Panc1 (cell line): ENCODE measurements at regions not wholly inside any gene's neighbourhood (a gene's known extent, or its start where the extent isn't known, plus 50 kb on each side); places are given as distances from the start of the nearest gene placed in this dataset.

Experiments used
- ATAC-seq: fragments of 200-7000 bp; cut with Tn5 transposase; 2 replicates; pipeline ENCODE4 v1.9.1; 2020; ENCODE audit warnings: mild to moderate bottlenecking, moderate library complexity
- BruUV-seq: library from RNA; stranded (reverse); fragments of 400-500 nt; replicated peaks from 2 replicates; lab custom pipeline; 2021; lab: Mats Ljungman, UMichigan
- CTCF ChIA-PET: fragments of 300-600 bp; sonication (Branson Sonifier 250); formaldehyde crosslinking; loops from one replicate; lab custom pipeline; 2022; ENCODE audit warnings: antibody characterized with exemption; lab: Charles Lee
- POLR2A ChIA-PET: fragments of 300-600 bp; sonication (Branson Sonifier 250); formaldehyde crosslinking; loops from one replicate; lab custom pipeline; 2022; ENCODE audit warnings: antibody characterized with exemption; lab: Charles Lee
- DNase-seq: peaks from one replicate; pipeline ENCODE4 v3.0.0-alpha.2; 2010; ENCODE audit warnings: low read depth, low spot score
- H3K27ac ChIP-seq: 2 replicates; pipeline ENCODE4 v1.5.1; 2011; ENCODE audit warnings: mild to moderate bottlenecking, low read length, inconsistent platforms
- H3K27me3 ChIP-seq: fragments of 200-500 bp; sonication (Bioruptor generic); 2 replicates; pipeline ENCODE4 v1.6.0; 2014; ENCODE audit warnings: low read length, inconsistent platforms; ENCODE audit not compliant: control insufficient read depth, insufficient read depth
- H3K36me3 ChIP-seq: fragments of 200-500 bp; sonication (Bioruptor generic); 2 replicates; pipeline ENCODE4 v1.5.1; 2014; ENCODE audit warnings: inconsistent platforms, mild to moderate bottlenecking, low read length, moderate library complexity; ENCODE audit not compliant: control insufficient read depth, insufficient read depth
- H3K4me1 ChIP-seq: 2 replicates; pipeline ENCODE4 v1.5.1; 2011; ENCODE audit warnings: inconsistent platforms, mild to moderate bottlenecking, low read length, moderate library complexity; ENCODE audit not compliant: control insufficient read depth, insufficient read depth
- H3K4me3 ChIP-seq, 2 experiments: 2 replicates each; pipeline ENCODE4 v1.5.1; 2011 to 2012; ENCODE audit warnings: low read depth in 2 of 2, low read length in 2 of 2, mild to moderate bottlenecking in 2 of 2, inconsistent platforms in 1 of 2, moderate library complexity in 1 of 2
- H3K9me3 ChIP-seq: fragments of 200-500 bp; sonication (Bioruptor generic); 2 replicates; pipeline ENCODE4 v1.5.1; 2014; ENCODE audit warnings: low read depth, mild to moderate bottlenecking, inconsistent platforms, low read length, moderate library complexity; ENCODE audit not compliant: control insufficient read depth, insufficient read depth
- POLR2AphosphoS5 ChIP-seq: IDR thresholded peaks from 2 replicates; pipeline ENCODE4 v1.6.1; 2012; ENCODE audit warnings: mild to moderate bottlenecking, low read depth, low read length, moderate library complexity
- REST ChIP-seq, 2 experiments: IDR thresholded peaks; 2 replicates each; pipeline ENCODE4 v1.6.1; 2011 to 2012; ENCODE audit warnings: low read depth in 2 of 2, control low read depth in 1 of 2, low read length in 1 of 2, mild to moderate bottlenecking in 1 of 2, moderate library complexity in 1 of 2; ENCODE audit not compliant: insufficient read depth in 1 of 2
- SIN3A ChIP-seq: IDR thresholded peaks from 2 replicates; pipeline ENCODE4 v1.6.1; 2012; ENCODE audit warnings: low read depth, mild to moderate bottlenecking, low read length, moderate library complexity, borderline replicate concordance; ENCODE audit not compliant: insufficient read depth
- TCF7L2 ChIP-seq: IDR thresholded peaks from 2 replicates; pipeline ENCODE4 v1.6.1; 2011; ENCODE audit warnings: mild to moderate bottlenecking, low read depth, low read length, inconsistent platforms
- in situ Hi-C: cut with HindIII; loops from 2 replicates; pipeline ENCODE4 v1.10.0; 2016; ENCODE audit warnings: low sequenced_read_pairs, low pct_unique_long_range_greater_than_20kb
- intact Hi-C: fragments of 100-400 bp; cut with micrococcal nuclease; formaldehyde crosslinking; loops from one replicate; pipeline ENCODE4 v1.10.0; 2022; ENCODE audit not compliant: unreplicated experiment
- TF ChIP-seq, protein P1 (sequence below): fragments of 450-650 bp; IDR thresholded peaks from 2 replicates; pipeline ENCODE4 v1.5.1; 2017; ENCODE audit warnings: mild to moderate bottlenecking

GRCh38 chr9:6086006-6086655 is 70.7 kb upstream of the RANBP6 start:
- Histone ChIP-seq H3K27me3 (no peaks in the 10 kb centered on the region), H3K27ac (no peak overlapping the region), H3K4me1 (no peaks in the 10 kb centered on the region), H3K9me3 (no peaks in the 10 kb centered on the region), H3K36me3 (no peaks in the 10 kb centered on the region), H3K4me3 (no peak overlapping the region)
- in situ Hi-C loops: no loop called here
- DNase-seq: no peak
- ChIA-PET CTCF (no interaction called here), POLR2A (no interaction called here)
- BruUV-seq: no TSS peak
- intact Hi-C loops: no loop called here
- ATAC-seq: no peak
- TF ChIP-seq TCF7L2 (no peak), POLR2AphosphoS5 (no peak), REST (IDR thresholded peaks at IDR 0.05; ENCODE audit: insufficient read depth in 1 of 2, low read depth in 2 of 2, low read length in 1 of 2) (no peak), SIN3A (no peak)
- TF ChIP-seq, protein P1, sequence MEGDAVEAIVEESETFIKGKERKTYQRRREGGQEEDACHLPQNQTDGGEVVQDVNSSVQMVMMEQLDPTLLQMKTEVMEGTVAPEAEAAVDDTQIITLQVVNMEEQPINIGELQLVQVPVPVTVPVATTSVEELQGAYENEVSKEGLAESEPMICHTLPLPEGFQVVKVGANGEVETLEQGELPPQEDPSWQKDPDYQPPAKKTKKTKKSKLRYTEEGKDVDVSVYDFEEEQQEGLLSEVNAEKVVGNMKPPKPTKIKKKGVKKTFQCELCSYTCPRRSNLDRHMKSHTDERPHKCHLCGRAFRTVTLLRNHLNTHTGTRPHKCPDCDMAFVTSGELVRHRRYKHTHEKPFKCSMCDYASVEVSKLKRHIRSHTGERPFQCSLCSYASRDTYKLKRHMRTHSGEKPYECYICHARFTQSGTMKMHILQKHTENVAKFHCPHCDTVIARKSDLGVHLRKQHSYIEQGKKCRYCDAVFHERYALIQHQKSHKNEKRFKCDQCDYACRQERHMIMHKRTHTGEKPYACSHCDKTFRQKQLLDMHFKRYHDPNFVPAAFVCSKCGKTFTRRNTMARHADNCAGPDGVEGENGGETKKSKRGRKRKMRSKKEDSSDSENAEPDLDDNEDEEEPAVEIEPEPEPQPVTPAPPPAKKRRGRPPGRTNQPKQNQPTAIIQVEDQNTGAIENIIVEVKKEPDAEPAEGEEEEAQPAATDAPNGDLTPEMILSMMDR: no peak

DNA sequence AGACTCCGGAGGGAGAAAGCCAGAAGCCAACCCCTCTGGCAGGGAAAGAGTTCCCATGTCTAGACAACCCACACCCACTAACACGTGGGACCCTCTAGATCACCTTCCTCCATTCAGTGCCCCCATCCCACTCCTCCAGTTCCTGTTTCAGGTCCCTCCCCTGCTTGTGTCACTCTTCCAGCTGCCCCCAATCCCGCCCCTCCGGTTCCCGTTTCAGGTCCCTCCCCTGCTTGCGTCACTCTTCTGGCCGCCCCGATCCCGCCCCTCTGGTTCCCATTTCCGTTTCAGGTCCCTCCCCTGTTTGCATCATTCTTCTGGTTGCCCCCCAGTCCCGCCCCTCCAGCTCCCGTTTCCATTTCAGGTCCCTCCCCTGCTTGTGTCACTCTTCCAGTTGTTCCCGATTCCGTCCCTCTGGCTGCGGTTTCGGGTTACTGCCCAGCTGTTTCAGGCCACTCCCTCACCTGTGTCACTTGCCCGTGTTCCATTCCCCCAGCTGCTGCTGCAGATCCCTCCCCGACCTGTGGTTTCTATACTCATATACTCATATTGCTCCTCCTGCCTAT is 64.8 kb upstream of the RANBP6 start:
- CTCF ChIA-PET: interaction anchor here (0.6 kb wide), 1 partner anchor 105 kb away, joined by 8 read pairs; no protein-coding TSS in a partner anchor
- no peak for TF ChIP-seq POLR2AphosphoS5
- TF ChIP-seq, protein P1: no peak
- no peak for TF ChIP-seq SIN3A
- TF ChIP-seq TCF7L2: no peak
- TF ChIP-seq REST (IDR thresholded peaks at IDR 0.05; ENCODE audit: insufficient read depth in 1 of 2, low read depth in 2 of 2, low read length in 1 of 2): no peak
- peak overlapping the region; percentile 27 to 49 for H3K4me3 ChIP-seq
- ATAC-seq: peak; percentile 66; the same call in 1 of the 2 replicates
- no peak for DNase-seq
- in situ Hi-C loops (no loop called here), intact Hi-C loops (no loop called here)
- no peaks in the 10 kb centered on the region for H3K27me3 ChIP-seq
- H3K27ac ChIP-seq: no peak overlapping the region
- no TSS peak for BruUV-seq
- no peaks in the 10 kb centered on the region for H3K4me1 ChIP-seq
- no peaks in the 10 kb centered on the region for H3K36me3 ChIP-seq
- POLR2A ChIA-PET: no interaction called here
- H3K9me3 ChIP-seq: no peaks in the 10 kb centered on the region
